ENCODE measurements at regions not wholly inside any gene's neighbourhood (a gene's known extent, or its start where the extent isn't known, plus 50 kb on each side); places are given as distances from the start of the nearest gene placed in this dataset.
A peak's percentile ranks its signal among the peaks of the same experiment; 100 is the strongest.

GRCh38 chr9:95598236-95598635, 81.5 kb upstream of the PTCH1 start:
- Histone ChIP-seq H3K4me1 (peaks cover 11% of the 10 kb centered on the region), H3K4me3 (no peak overlapping the region)

GRCh38 chr9:95595721-95596295, 79.0 kb upstream of the PTCH1 start:
- no peak for TF ChIP-seq CTCF (IDR thresholded peaks at IDR 0.05)
- no peak for TF ChIP-seq POLR2A (IDR thresholded peaks at IDR 0.05)
- DNase-seq = no peak
- H3K9me3 ChIP-seq = no peaks in the 10 kb centered on the region
- intact Hi-C loops (cut with DNase I) = no loop called here
- 91 to 98% methylated on average over 5 to 15 of the region's 15 CpGs for WGBS, 2 donors
- no peaks in the 10 kb centered on the region for H3K36me3 ChIP-seq (replicated peaks in 1 of 2; ENCODE audit: insufficient read depth in 1 of 2, low read depth in 2 of 2)
- ATAC-seq = no peak
- no peak overlapping the region for H3K27ac ChIP-seq
- H3K4me1 ChIP-seq = no peaks in the 10 kb centered on the region
- no peaks in the 10 kb centered on the region for H3K27me3 ChIP-seq
- H3K4me3 ChIP-seq = no peak overlapping the region

More at GRCh38 chr9:95598236-95598635, 81.5 kb upstream of the PTCH1 start:
- Histone ChIP-seq H3K27me3 (no peaks in the 10 kb centered on the region), H3K27ac (no peak overlapping the region), H3K9me3 (no peaks in the 10 kb centered on the region), H3K36me3 (replicated peaks in 1 of 2; ENCODE audit: insufficient read depth in 1 of 2, low read depth in 2 of 2) (no peaks in the 10 kb centered on the region)
- no peak for ATAC-seq
- DNase-seq = no peak
- 58 to 75% methylated on average over 2 of the region's 2 CpGs for WGBS, 2 donors
- intact Hi-C loops (cut with DNase I) = no loop called here
- TF ChIP-seq CTCF (IDR thresholded peaks at IDR 0.05) (no peak), POLR2A (IDR thresholded peaks at IDR 0.05) (no peak)

- H3K36me3 ChIP-seq (replicated peaks in 1 of 2; ENCODE audit: insufficient read depth in 1 of 2, low read depth in 2 of 2) = no peaks in the 10 kb centered on the region
- intact Hi-C loops (cut with DNase I) = no loop called here
- H3K4me1 ChIP-seq = no peaks in the 10 kb centered on the region
- H3K9me3 ChIP-seq = no peaks in the 10 kb centered on the region
- H3K27me3 ChIP-seq = no peaks in the 10 kb centered on the region
- no peak overlapping the region for H3K27ac ChIP-seq
- no peak overlapping the region for H3K4me3 ChIP-seq
- ATAC-seq (no peak), DNase-seq (no peak)
- TF ChIP-seq CTCF (IDR thresholded peaks at IDR 0.05) (no peak), POLR2A (IDR thresholded peaks at IDR 0.05) (no peak)
- WGBS, 2 donors = 72 to 80% methylated on average over 5 of the region's 5 CpGs
Measured at GRCh38 chr9:95592931-95593330, 76.2 kb upstream of the PTCH1 start.

GRCh38 chr9:95588724-95589588, 72.2 kb upstream of the PTCH1 start:
- Histone ChIP-seq H3K4me3 (no peak overlapping the region), H3K36me3 (replicated peaks in 1 of 2; ENCODE audit: insufficient read depth in 1 of 2, low read depth in 2 of 2) (no peaks in the 10 kb centered on the region), H3K4me1 (no peaks in the 10 kb centered on the region), H3K27ac (peak overlapping the region in 1 of 4 donors; percentile 9), H3K9me3 (no peaks in the 10 kb centered on the region), H3K27me3 (no peaks in the 10 kb centered on the region)
- TF ChIP-seq POLR2A (IDR thresholded peaks at IDR 0.05) (no peak), CTCF (IDR thresholded peaks at IDR 0.05) (no peak)
- no peak for ATAC-seq
- intact Hi-C loops (cut with DNase I) = loop anchor here (5.0 kb wide), 1 partner anchor 48 kb away; no protein-coding TSS in a partner anchor
- DNase-seq = no peak
- 54 to 59% methylated on average over 9 of the region's 9 CpGs for WGBS, 2 donors
